HG02938 (cell line): ENCODE measurements at regions not wholly inside any gene's neighbourhood (a gene's known extent, or its start where the extent isn't known, plus 50 kb on each side); places are given as distances from the start of the nearest gene placed in this dataset.

Experiments used
- ATAC-seq: cut with Tn5 transposase; IDR thresholded peaks from one replicate; pipeline ENCODE4 v1.9.1; 2021; ENCODE audit warnings: mild to moderate bottlenecking, moderate library complexity; ENCODE audit not compliant: unreplicated experiment

DNA sequence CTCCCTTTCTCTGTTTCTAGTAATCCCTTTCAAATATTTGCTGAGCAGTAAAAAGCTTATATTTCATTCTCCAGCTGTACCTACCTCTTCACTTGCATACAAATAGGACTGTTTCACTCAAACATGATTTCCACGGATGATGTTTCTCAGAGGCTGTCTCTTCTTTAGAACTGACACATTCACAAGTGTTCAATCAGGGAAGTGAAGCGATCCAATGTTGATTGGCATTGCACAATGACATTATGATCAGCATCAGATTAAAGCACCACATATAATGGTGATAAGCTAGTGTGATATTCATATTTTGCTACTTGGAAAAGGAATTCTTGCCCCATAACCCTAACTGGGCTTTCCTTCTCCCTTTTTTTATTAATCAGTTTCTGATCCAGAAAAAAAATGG, 681.8 kb downstream of the TBC1D32 start:
- no peak for ATAC-seq

DNA sequence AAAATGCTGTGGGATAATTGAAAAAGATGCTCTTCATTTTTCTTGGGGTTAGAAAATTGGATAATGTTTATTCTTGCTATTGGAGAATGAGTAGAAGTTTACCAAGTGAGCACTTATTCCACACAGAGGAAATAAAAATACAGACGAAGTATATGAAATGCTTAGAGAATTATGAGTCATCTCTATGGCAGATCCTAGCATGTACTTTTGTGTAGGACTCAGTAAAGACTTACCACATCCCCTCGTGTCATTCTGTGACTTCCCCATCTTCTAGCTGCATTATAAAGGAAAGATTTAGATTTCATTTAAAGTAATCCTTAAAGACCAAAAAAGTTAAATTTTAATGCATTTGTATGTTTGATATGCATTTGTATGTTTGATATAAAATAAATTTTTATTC, 685.6 kb downstream of the TBC1D32 start:
- no peak for ATAC-seq

GRCh38 chr6:120646101-120646500, 688.2 kb downstream of the TBC1D32 start:
- ATAC-seq: no peak

DNA sequence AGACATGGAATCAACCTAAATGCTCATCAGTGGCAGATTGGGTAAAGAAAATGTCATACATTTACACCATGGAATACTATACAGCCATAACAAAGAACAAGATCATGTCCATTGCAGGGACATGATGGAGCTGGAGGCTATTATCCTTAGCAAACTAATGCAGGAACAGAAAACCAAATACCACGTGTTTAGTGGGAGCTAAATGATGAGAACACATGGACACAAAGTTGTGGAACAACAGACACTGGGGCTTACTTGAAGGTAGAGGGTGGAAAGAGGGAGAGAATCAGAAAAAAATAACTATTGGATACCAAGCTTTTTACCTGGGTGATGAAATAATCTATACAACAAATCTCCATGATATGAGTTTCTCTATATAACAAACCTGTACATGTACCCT, 701.3 kb downstream of the TBC1D32 start:
- no peak for ATAC-seq

GRCh38 chr6:120627612-120628011, 706.7 kb downstream of the TBC1D32 start:
- no peak for ATAC-seq

DNA sequence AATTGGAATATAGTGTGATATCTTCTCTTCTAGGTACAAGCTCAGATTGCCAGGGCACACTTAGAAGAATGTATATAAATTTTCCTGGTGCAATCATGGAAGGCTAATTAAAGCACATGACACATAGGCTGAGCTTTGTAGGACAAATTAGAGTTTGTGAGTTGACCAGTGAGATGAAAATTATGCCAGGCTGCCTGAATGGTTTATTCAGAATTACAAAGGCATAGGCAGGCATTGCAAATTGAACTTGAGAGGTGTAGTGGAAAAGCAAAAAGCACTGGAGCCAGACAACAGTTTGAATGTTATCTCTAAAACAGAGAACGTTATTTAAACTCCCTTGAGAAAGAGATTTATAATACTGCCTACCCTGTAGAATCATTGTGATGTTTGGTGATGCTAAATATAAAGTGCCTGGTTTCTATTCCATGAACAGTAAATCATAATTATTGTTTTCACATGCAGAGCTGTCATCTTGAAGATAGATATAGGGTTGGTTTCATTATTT, 712.1 kb downstream of the TBC1D32 start:
- ATAC-seq: no peak

GRCh38 chr6:120620900-120621299, 713.4 kb downstream of the TBC1D32 start:
- ATAC-seq: no peak

DNA sequence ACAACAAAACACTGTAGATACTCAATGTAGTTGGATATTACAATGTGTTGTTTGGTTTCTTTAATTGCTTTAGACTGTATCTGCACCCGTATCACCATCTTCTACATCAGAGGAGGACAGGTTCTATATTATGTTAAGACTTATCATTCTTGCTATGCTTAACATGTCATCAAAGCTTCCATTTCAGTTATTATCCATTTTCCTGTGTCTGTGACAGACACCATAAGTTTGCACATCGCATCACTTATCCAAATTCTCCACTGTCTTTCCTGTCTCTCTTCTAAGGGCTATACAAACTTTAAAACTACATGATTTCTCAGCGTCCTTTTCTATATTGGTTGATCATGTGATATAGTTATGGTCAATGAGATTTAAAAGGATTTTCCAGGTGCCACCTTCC, 719.0 kb downstream of the TBC1D32 start:
- ATAC-seq: no peak

GRCh38 chr6:120614723-120615122, 719.6 kb downstream of the TBC1D32 start:
- no peak for ATAC-seq

DNA sequence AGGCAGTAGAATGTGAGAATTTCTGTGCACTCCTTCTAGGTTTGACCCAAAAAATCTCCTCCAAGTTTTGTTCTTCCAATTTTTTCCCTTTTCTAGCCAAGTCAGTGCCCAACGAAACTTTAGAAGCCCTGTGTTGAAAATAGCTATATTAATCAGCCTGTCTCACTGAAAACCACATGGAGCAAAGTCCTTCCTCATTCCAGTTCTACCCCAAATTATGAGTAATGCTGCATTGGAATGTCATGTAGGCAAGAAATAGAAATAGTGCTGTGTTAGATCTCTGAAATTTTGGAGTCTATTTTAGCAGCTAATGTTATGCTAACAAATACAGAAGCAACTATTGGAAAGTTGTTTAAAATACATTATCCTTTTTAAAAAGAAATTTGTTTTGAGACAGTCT, 725.5 kb downstream of the TBC1D32 start:
- ATAC-seq: no peak

DNA sequence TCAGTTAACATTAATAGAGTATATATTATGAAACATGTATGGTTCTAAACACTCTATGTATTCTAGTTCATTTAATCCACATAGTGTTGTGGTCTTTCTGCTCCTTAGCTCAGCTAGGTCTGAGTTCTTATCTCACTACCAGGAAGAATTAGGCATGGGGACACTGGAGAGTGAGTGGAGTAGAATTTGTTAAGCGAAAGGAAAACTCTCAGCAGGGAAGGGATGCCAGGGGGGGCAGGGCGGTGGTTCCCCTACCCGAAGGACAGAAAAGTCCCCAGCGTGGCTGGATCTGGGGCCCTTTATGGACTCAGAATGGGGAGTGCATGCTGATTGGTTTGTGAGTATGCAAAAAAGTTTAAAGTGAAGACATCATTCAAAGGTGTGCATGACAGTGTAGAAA, 727.5 kb downstream of the TBC1D32 start:
- ATAC-seq: no peak

DNA sequence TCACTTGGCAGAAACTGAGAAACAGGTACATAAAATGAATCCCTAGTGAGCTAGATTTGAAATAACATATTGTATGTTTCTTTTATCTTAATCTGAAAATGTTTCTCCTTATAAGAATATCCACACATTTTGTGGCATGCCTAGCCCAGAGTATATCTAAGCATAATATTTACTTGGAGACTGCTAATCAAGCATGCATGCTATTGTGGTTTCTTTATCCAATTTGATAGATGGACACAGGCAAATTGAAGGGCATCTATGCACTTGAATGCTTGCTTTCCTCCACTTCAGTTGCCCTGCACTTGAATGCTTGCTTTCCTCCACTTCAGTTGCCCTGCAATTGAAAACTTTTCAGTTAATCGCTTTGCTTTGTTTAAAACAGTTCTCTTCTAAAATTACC, 729.8 kb downstream of the TBC1D32 start:
- ATAC-seq: no peak

DNA sequence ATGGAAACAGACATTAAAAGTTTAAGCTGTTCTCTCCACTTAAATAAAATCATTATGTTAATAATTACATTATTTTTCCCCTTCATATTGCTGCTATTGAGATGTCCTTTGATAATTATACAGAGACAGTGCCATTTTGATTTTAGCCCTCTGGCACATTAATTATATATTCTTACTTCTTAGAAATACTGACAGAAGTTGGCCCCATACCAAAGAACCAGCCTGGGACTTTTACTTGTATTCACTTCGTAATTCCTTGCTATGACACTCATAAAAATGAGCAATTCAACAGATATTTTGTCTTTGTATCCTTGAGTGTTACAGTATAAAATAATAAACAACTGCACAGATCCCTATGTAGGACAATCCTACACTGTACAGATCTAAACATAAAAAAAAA, 743.7 kb downstream of the TBC1D32 start:
- no peak for ATAC-seq

- ATAC-seq: no peak
These were observed 745.9 kb downstream of the TBC1D32 start for GRCh38 chr6:120588424-120588823.

GRCh38 chr6:120587381-120587780, 746.9 kb downstream of the TBC1D32 start:
- ATAC-seq: no peak

DNA sequence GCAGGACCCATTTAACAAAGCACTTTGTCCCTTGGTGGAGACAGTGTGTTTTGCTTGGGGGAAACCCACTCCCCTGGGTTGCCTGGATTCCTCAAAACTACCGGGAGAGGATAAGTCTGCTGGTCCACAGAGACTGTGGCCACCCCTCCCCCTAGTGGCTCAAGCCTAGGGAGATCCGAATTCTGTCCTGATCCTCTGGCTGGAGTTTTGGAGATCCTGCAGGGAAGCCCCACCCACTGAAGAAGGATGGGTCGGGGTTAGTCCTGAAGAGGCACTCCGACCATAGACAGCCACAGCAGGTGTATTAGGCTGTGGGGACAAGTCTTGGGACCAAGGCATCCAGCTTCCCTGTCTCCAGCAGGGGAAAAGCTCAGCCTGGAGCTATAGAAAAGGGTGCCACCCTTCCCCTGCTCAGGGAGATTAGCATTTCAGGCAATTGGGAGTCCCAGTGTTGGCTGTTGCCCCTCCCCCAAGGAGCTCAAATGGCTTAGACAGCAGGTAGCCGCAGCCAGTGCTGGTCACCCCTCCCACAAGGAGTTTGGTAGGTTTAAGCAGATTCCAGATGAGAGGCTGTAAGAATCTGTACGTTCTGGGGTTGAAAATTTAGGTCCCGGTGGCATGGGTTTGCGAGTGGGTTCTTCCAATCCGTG, 750.0 kb downstream of the TBC1D32 start:
- no peak for ATAC-seq

- ATAC-seq: no peak
These were observed 758.2 kb downstream of the TBC1D32 start for GRCh38 chr6:120576061-120576460.

DNA sequence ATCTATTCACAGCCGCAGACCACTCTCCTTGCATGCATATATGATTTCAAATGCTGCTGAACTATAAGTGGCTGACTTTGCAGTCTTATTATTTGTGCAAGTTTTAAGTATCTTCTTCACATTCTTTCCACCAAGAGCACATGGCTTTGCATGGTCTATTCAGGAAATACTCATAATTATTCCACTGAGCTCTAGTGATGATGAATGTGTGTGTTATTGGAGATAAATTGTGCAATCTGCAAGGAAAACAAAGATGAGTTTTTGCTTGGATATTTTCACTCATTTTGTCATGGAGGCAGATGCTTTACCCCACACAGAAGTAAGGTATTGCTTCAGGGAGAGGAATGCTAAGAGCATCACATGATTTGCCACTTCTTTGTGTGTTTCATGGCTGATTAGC, 764.6 kb downstream of the TBC1D32 start:
- no peak for ATAC-seq

- no peak for ATAC-seq
These were observed 769.5 kb downstream of the TBC1D32 start for GRCh38 chr6:120564779-120565178.

- ATAC-seq: no peak
These were observed 776.0 kb downstream of the TBC1D32 start for GRCh38 chr6:120558294-120558693.

- ATAC-seq: no peak
These were observed 776.7 kb downstream of the TBC1D32 start for GRCh38 chr6:120557554-120557953.

- ATAC-seq: no peak
These were observed 777.8 kb downstream of the TBC1D32 start for GRCh38 chr6:120556491-120556890.

GRCh38 chr6:120553353-120553752, 780.9 kb downstream of the TBC1D32 start:
- no peak for ATAC-seq
